ENCODE measurements at regions not wholly inside any gene's neighbourhood (a gene's known extent, or its start where the extent isn't known, plus 50 kb on each side); places are given as distances from the start of the nearest gene placed in this dataset.
"Not testable (repeated sequence)": the region's sequence is repeated elsewhere in the genome, so short reads cannot be mapped to it uniquely, and the experiment has no call there.

DNA sequence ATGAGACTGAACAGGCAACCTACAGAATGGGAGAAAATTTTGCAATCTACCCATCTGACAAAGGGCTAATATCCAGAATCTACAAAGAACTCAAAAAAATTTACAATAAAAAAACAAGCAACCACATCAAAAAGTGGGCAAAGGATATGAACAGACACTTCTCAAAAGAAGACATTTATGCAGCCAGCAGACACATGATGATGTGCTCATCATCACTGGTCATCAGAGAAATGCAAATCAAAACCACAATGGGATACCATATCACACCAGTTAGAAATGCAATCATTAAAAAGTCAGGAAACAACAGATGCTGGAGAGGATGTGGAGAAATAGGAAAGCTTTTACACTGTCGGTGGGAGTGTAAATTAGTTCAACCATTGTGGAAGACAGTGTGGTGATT lies 51.7 kb upstream of the PAXBP1 start:
- not testable (repeated sequence) for DNase-seq (ENCODE audit: low read depth)

GRCh38 chr21:32824950-32825349 lies 53.4 kb upstream of the PAXBP1 start:
- DNase-seq (ENCODE audit: low read depth): no peak

DNA sequence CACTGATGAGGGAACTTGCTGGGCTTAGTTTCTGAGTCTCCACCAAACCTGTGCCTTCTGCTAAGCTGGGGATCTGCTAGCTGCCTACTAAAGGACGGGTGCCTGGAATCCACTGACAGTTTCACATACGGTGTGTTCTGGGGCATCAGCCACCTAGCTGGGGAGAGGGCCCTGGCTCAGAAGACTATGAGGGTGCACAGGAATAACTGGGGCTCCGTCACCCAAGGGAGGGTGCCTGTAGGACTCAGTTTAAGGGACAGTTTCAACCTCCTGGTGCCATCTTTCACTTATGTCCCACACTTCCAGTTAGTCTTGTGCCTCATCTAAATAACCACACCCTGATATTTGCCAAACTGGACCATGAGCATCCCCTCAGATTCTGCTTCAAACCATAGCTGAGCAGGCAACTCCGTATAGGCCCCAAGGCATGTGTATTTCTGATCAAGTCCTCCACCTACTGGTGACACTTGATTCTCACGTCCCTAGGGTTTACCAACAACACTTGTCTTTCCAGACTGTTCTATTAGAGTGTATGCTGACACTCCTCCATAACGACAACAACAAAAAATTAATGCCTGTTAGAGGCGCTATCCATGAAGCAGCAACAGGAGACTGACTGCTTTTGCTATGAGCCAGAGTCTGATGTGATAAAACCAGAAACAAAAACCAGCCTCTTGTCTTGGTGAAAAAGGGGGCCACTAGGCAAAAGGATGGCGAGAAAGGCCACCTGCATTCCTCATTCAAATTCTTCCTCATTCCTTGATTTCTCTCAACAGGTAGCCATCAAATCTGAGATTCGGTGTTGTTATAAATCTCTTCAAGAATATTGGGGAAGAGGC lies 55.0 kb upstream of the PAXBP1 start:
- no peak for DNase-seq (ENCODE audit: low read depth)

- no peak for DNase-seq (ENCODE audit: low read depth)
Observed at GRCh38 chr21:32828908-32829307, 57.4 kb upstream of the PAXBP1 start.

GRCh38 chr21:32829504-32829903 lies 57.9 kb upstream of the PAXBP1 start:
- DNase-seq (ENCODE audit: low read depth): no peak

GRCh38 chr21:32831779-32832178 lies 60.2 kb upstream of the PAXBP1 start:
- DNase-seq (ENCODE audit: low read depth): not testable (repeated sequence)

GRCh38 chr21:32834211-32834915 lies 62.8 kb upstream of the PAXBP1 start:
- DNase-seq (ENCODE audit: low read depth): no peak

DNA sequence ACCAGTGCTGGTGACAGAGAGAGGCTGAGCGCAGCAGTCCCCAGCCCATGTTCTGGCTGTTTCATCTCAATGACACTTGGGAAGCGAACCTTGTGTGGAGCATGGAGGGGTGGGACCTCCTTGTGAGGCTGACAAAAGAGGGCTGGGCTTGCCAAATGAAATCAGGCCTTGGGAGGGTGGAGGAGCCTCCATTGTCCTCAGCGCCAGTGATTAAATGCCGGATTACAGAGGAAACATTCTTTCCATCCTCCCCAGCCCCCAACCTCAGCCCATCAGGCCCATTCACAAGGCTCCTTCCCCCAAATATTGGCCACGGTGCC lies 63.3 kb upstream of the PAXBP1 start:
- DNase-seq (ENCODE audit: low read depth): no peak

DNA sequence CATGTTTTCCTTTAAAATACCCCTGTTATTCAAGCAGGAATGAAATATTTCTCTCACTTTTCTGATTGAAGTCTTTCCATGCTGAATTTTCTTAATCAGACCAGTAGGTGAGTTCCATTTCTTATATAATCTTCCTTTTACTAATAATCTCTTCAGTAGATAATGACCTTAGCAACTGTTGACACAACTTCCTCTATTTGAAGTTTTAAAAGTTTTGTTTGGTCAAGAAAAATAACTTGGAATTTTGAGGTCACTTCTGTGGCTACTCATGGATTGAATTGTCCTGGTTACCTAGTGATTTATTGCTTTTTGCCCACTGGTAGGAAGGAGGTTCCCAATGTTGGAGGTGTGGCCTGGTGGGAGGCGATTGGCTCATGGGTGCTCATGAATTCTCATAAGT lies 70.6 kb upstream of the PAXBP1 start:
- no peak for DNase-seq (ENCODE audit: low read depth)

GRCh38 chr21:32843561-32843960 lies 72.0 kb upstream of the PAXBP1 start:
- DNase-seq (ENCODE audit: low read depth): no peak

DNA sequence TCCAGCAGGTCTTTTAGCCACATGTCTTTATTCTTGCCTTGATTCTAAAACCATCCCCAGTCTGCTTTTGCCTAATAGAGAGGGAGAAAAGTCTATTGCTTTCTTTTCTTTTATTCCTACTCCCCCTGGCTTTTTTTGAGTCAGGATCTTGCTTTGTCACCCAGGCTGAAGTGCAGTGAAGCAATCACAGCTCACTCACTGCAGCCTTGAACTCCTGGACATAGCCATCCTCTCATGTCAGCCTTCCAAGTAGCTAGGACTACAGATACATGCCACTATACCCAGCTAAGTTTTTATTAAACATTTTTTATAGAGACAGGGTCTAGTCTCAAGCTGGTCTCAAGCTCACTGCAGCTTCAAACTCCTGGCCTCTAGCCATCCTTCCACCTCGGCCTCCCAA lies 72.5 kb upstream of the PAXBP1 start:
- no peak for DNase-seq (ENCODE audit: low read depth)

DNA sequence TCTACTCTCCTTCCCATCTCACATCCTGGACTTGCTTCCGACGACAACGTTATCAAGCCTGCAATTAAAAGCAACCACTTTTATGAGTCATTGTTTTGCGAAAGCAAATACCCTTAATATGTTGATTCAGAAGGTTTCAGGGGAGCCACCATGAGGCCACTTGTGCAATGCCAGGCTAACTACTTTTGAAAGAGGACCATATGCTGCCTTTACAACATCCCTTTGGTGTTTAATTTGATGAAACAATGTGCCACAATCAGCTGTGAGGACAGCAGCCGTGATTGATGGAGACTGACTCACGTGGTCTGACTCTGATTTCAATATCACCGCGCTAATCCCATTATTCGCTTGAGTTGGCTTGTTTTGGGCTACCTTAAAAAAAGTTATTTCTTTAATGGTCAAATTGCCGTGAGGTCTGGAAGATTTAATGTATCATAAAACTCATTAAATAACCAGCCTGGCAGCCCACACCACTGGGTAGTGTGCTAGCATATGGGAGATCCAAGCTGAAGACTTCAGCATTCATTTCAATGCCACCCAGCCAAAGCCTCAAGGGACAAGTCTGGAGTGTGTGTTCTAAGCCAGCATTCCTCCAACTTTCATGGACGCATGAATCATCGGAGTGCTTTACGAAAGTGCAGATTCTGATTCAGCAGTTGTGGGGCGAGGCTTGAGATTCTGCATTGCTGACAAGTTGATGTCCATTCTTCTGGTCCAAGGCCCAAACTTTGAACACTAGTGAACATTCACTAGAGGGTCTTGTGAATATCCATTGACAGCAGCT lies 73.3 kb upstream of the PAXBP1 start:
- peak; percentile 40 for DNase-seq (ENCODE audit: low read depth)

- no peak for DNase-seq (ENCODE audit: low read depth)
Observed at GRCh38 chr21:32858628-32859027, 87.1 kb upstream of the PAXBP1 start.

GRCh38 chr21:32860399-32860798 lies 88.8 kb upstream of the PAXBP1 start:
- no peak for DNase-seq (ENCODE audit: low read depth)

- no peak for DNase-seq (ENCODE audit: low read depth)
Observed at GRCh38 chr21:32861866-32862265, 90.3 kb upstream of the PAXBP1 start.

DNA sequence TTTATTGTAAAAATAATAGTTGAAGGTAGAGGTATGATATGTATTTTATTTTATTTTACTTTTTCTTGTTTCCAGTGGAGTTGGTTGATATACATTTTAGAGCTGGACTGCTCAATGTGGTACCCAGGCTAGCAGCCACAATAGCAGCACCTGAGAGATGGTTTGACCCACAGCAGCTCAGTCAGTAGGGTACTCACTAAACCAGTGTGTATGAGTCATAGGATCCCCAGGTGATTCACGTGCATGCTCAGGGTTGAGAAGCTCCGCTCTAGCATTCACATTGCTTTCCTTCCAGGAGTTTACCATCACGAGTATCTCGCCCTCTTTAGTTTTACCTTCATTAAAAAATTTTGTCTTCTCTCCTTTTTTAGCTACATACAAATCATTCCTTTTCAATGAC lies 96.0 kb upstream of the PAXBP1 start:
- no peak for DNase-seq (ENCODE audit: low read depth)

DNA sequence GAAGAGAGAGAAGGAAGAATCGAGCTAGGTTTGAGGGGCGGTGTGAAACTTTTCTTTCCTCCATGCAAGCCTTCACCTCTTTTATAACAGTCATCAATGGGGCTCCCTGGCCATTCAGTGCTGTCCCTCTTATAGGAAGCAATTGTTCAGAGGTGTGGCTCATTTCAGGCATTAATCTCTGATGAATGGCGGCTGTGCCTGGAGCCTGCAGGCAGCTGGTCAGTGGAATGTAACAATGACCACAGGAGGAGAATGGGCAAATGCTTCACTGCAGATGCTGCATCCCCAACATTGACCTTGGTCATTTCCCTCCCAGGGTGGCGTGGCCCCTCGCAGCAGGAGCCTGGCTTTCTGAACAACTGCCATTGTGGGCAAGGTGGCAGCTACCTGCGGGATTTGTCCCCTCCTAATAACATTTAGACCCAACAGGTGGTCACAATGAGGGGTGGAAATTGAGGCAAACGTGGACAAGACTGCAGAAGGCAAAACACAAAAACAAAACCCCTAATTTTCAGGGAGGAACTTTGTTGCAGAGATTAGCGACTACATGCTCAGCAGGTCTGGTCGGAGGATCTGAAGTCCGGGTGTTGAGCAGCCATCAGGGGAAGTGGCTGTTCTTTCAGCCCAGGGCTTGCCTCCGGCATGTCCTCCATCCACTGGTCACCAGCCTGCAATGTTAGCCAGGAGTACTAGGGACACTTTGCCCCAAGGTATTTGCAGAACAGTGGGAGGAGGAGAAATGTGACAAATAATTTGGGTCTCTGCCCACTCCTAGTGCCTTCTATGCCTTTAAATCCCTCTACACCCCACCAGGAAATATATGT lies 97.3 kb upstream of the PAXBP1 start:
- no peak for DNase-seq (ENCODE audit: low read depth)

- DNase-seq (ENCODE audit: low read depth): no peak
Observed at GRCh38 chr21:32869459-32869858, 97.9 kb upstream of the PAXBP1 start.

- no peak for DNase-seq (ENCODE audit: low read depth)
Observed at GRCh38 chr21:32876426-32876825, 104.9 kb upstream of the PAXBP1 start.

DNA sequence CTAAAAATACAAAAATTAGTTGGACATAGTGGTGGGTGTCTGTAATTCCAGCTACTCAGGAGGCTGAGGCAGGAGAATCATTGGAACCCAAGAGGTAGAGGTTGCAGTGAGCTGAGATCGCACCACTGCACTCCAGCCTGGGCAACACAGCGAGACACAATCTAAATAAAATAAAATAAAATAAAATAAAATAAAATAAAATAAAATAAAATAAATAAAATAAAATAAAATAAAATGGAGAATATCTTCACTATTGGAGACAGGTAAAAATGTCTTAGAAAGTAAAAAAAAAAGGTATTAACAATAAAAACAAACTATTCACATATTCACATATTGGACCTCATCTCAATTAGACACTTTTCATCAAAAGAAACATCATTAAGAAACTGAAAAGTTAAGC lies 106.3 kb upstream of the PAXBP1 start:
- not testable (repeated sequence) for DNase-seq (ENCODE audit: low read depth)

DNA sequence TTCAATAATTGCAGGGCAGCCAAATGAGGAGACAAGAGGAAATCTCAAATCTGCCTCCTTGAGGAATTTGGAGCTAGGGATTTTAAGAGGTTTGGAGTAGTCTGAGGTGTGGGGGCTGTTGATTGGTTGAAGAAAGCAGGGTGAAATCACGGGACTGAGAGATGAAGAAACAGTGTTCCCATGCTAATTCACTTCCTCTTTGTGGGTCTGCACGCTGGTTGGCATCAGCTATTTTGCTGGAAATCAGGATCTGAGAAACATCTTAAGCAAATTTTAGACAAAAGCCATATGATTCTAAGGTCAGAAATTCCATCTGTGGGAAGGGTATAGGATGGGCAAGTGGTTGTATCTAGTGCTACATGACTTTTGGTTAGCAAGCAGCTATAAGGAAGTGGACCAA lies 107.1 kb upstream of the PAXBP1 start:
- no peak for DNase-seq (ENCODE audit: low read depth)

DNA sequence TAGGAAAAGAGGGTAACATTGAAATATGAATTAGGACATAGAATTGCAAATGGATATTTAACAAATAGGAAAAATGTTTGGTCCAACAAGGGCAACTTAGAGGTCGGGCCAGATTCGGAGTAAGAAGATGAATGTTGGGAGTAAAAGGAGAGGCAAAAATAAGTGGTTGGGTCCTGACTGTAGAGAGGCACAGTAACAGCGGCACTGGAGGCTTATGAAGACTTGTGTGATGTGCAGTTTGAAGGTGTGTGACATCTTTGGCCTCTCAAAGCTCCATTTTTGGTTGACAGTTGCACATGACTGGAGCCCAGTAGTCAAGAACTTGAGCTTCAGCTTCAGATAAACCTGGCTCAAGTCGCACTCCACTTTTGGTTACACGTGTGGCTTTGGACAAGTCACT lies 109.9 kb upstream of the PAXBP1 start:
- no peak for DNase-seq (ENCODE audit: low read depth)
